Activated T-helper 2 cell treated with anti-CD3 and anti-CD28 coated beads, Interferon-gamma antibody, Interleukin-2, Interleukin-4, amounts not matched to agents 10 μg/mL and 5 μg/mL and 100 μg/mL, durations not matched to agents 14 hours and 24 hours and 36 hours (primary cell): ENCODE measurements at regions not wholly inside any gene's neighbourhood (a gene's known extent, or its start where the extent isn't known, plus 50 kb on each side); places are given as distances from the start of the nearest gene placed in this dataset.

Experiments used
- DNase-seq: peaks from one replicate; pipeline ENCODE4 v3.0.0; 2021; ENCODE audit warnings: low spot score
- H3K27ac Mint-ChIP-seq: one replicate; pipeline ENCODE4 v1.8.0; 2021; ENCODE audit warnings: mixed read lengths
- H3K27me3 Mint-ChIP-seq: one replicate; pipeline ENCODE4 v1.8.0; 2021; ENCODE audit warnings: low read depth, mixed read lengths
- H3K36me3 Mint-ChIP-seq: one replicate; pipeline ENCODE4 v1.8.0; 2021; ENCODE audit warnings: low read depth, mixed read lengths
- H3K4me1 Mint-ChIP-seq: one replicate; pipeline ENCODE4 v1.8.0; 2021; ENCODE audit warnings: low read depth, mixed read lengths
- H3K4me3 Mint-ChIP-seq: one replicate; pipeline ENCODE4 v1.8.0; 2021; ENCODE audit warnings: low read depth, mild to moderate bottlenecking, moderate library complexity, mixed read lengths
- H3K9me3 Mint-ChIP-seq: one replicate; pipeline ENCODE4 v1.8.0; 2021; ENCODE audit warnings: mixed read lengths
- intact Hi-C: fragments of 100-400 bp; cut with micrococcal nuclease; formaldehyde crosslinking; loops from one replicate; pipeline ENCODE4 v1.15.1; 2023

- Mint-ChIP-seq H3K9me3 (peaks cover 13% of the 10 kb centered on the region), H3K27ac (no peak overlapping the region), H3K36me3 (no peaks in the 10 kb centered on the region), H3K4me1 (no peaks in the 10 kb centered on the region), H3K27me3 (no peaks in the 10 kb centered on the region), H3K4me3 (no peak overlapping the region)
- no peak for DNase-seq
- intact Hi-C loops, result no loop called here
These were observed 1437.3 kb upstream of the MIR17HG start for GRCh38 chr13:89910166-89910565.

GRCh38 chr13:89916551-89916950 lies 1430.9 kb upstream of the MIR17HG start:
- Mint-ChIP-seq H3K27me3 (no peaks in the 10 kb centered on the region), H3K4me1 (no peaks in the 10 kb centered on the region), H3K4me3 (no peak overlapping the region), H3K27ac (no peak overlapping the region), H3K9me3 (peaks cover 20% of the 10 kb centered on the region), H3K36me3 (no peaks in the 10 kb centered on the region)
- intact Hi-C loops, result no loop called here
- no peak for DNase-seq

- H3K4me1 Mint-ChIP-seq, result no peaks in the 10 kb centered on the region
- H3K27me3 Mint-ChIP-seq, result no peaks in the 10 kb centered on the region
- H3K27ac Mint-ChIP-seq, result no peak overlapping the region
- no peak for DNase-seq
- H3K4me3 Mint-ChIP-seq, result no peak overlapping the region
- H3K9me3 Mint-ChIP-seq, result peaks cover 30% of the 10 kb centered on the region
- intact Hi-C loops, result no loop called here
- H3K36me3 Mint-ChIP-seq, result no peaks in the 10 kb centered on the region
These were observed 1427.0 kb upstream of the MIR17HG start for GRCh38 chr13:89920461-89920860.

DNA sequence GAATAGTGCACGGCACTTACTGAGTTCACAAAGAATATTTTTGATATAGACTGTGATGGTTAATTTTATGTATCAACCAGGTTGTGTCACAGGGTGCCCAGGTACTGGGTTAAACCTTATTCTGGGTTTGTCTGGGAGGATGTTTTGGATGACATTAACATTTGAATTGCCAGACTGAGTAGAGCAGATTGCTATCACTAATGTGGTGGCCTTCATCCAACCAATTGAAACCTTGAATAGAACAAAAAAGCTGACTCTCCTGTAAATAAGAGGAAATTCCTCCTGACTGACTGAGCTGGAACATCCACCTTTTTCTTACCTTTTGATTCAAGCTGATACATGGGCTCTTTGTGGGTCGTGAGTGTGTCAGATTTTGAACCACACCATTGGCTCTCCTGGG lies 1424.4 kb upstream of the MIR17HG start:
- Mint-ChIP-seq H3K9me3 (peaks cover 13% of the 10 kb centered on the region), H3K27me3 (no peaks in the 10 kb centered on the region), H3K4me1 (no peaks in the 10 kb centered on the region), H3K4me3 (no peak overlapping the region), H3K36me3 (no peaks in the 10 kb centered on the region), H3K27ac (no peak overlapping the region)
- no peak for DNase-seq
- intact Hi-C loops, result no loop called here

DNA sequence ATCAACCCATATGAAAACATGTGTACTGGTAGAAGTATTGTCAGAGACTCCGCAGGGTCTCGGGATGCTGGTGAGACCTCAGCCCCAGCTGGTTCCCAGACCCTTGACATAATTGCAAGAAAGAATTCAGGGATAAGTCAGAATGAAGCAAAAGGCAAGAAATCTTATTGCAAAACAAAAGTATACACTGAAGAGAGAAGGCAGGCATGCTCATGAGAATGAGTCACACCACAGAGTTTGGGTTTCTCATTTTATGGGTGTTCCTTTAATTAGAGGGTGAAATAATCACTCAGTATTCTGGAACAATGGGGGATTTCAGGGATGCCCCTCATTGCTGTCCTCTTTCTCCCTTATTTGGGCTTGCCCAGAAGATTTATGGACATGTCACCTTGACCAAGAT lies 1423.8 kb upstream of the MIR17HG start:
- Mint-ChIP-seq H3K4me3 (no peak overlapping the region), H3K27ac (no peak overlapping the region), H3K4me1 (no peaks in the 10 kb centered on the region), H3K27me3 (no peaks in the 10 kb centered on the region), H3K36me3 (no peaks in the 10 kb centered on the region), H3K9me3 (peaks cover 13% of the 10 kb centered on the region)
- intact Hi-C loops, result no loop called here
- DNase-seq, result no peak

DNA sequence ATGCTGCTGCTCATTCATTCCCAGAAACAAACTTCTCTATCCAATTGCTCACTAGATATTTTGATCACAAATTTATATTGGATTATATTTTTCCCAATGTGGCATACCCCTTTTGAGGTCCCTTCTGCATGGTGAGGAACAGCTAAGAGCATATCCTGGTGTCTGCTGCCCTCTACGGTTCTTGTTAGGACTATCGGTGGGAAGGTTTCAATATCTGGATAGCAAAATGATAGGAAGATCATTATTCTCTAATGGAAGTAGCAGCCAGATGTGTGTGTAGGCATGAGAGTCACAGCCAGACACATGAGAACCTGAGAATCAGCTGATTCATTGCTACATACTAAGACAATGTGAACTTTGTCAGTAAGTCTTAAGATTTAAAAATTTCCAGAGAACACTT lies 1422.4 kb upstream of the MIR17HG start:
- Mint-ChIP-seq H3K4me1 (no peaks in the 10 kb centered on the region), H3K36me3 (no peaks in the 10 kb centered on the region), H3K4me3 (no peak overlapping the region), H3K27ac (no peak overlapping the region), H3K9me3 (peaks cover 15% of the 10 kb centered on the region), H3K27me3 (no peaks in the 10 kb centered on the region)
- DNase-seq, result no peak
- intact Hi-C loops, result no loop called here

- intact Hi-C loops, result no loop called here
- H3K4me1 Mint-ChIP-seq, result no peaks in the 10 kb centered on the region
- H3K36me3 Mint-ChIP-seq, result no peaks in the 10 kb centered on the region
- H3K9me3 Mint-ChIP-seq, result peaks cover 21% of the 10 kb centered on the region
- no peak for DNase-seq
- H3K4me3 Mint-ChIP-seq, result no peak overlapping the region
- no peaks in the 10 kb centered on the region for H3K27me3 Mint-ChIP-seq
- no peak overlapping the region for H3K27ac Mint-ChIP-seq
These were observed 1416.6 kb upstream of the MIR17HG start for GRCh38 chr13:89930861-89931260.

GRCh38 chr13:89932902-89933301 lies 1414.6 kb upstream of the MIR17HG start:
- H3K4me3 Mint-ChIP-seq, result no peak overlapping the region
- H3K27ac Mint-ChIP-seq, result no peak overlapping the region

DNA sequence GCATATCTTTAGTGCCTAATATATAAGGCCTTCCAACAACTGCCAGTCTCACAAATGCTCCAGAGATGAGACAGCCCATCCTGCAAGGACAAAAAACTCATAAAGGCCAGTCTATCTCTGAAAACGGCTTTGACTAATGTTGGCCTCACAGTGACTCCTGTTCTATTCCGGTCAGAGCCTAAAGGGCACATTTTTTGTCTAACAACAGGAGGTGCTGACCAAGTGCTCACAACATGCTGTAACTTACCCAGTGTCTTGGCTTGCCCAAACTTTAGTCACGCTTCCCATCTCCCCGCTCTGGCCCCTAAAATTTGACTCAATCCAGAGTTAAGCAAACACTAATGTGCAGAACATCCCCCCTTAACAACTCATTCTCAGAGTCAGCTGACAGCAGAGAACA lies 1411.2 kb upstream of the MIR17HG start:
- Mint-ChIP-seq H3K9me3 (peaks cover 42% of the 10 kb centered on the region), H3K4me1 (no peaks in the 10 kb centered on the region), H3K27me3 (no peaks in the 10 kb centered on the region), H3K36me3 (no peaks in the 10 kb centered on the region), H3K27ac (no peak overlapping the region), H3K4me3 (no peak overlapping the region)
- no peak for DNase-seq
- intact Hi-C loops, result no loop called here

More at GRCh38 chr13:89932902-89933301, 1414.6 kb upstream of the MIR17HG start:
- Mint-ChIP-seq H3K4me1 (no peaks in the 10 kb centered on the region), H3K27me3 (no peaks in the 10 kb centered on the region), H3K9me3 (peaks cover 29% of the 10 kb centered on the region), H3K36me3 (no peaks in the 10 kb centered on the region)
- DNase-seq, result no peak
- intact Hi-C loops, result no loop called here

GRCh38 chr13:89937420-89937819 lies 1410.1 kb upstream of the MIR17HG start:
- no peaks in the 10 kb centered on the region for H3K36me3 Mint-ChIP-seq
- H3K27ac Mint-ChIP-seq, result no peak overlapping the region
- DNase-seq, result no peak
- H3K4me1 Mint-ChIP-seq, result no peaks in the 10 kb centered on the region
- no peaks in the 10 kb centered on the region for H3K27me3 Mint-ChIP-seq
- no peak overlapping the region for H3K4me3 Mint-ChIP-seq
- peaks cover 42% of the 10 kb centered on the region for H3K9me3 Mint-ChIP-seq
- intact Hi-C loops, result no loop called here

DNA sequence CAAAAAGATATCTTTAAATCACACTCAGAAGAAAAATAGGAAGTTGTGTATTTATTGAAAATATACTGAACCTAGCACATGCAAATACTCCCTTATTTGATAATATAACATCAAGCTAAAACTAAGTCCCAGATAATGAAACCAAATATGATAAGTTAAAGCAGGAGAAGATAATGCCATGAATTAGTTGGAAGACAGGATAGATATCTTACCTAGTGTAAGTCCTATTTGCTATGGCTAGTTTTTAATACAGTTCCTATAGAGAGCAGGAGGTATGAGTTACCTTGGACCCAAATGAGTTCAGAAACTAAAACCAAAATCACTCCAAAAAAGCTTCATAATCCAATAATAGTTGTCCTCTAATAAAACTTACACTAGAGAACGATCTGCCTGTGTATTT lies 1407.1 kb upstream of the MIR17HG start:
- Mint-ChIP-seq H3K27me3 (no peaks in the 10 kb centered on the region), H3K36me3 (no peaks in the 10 kb centered on the region), H3K27ac (no peak overlapping the region), H3K4me3 (no peak overlapping the region), H3K9me3 (peaks cover 31% of the 10 kb centered on the region), H3K4me1 (no peaks in the 10 kb centered on the region)
- intact Hi-C loops, result no loop called here
- DNase-seq, result no peak

DNA sequence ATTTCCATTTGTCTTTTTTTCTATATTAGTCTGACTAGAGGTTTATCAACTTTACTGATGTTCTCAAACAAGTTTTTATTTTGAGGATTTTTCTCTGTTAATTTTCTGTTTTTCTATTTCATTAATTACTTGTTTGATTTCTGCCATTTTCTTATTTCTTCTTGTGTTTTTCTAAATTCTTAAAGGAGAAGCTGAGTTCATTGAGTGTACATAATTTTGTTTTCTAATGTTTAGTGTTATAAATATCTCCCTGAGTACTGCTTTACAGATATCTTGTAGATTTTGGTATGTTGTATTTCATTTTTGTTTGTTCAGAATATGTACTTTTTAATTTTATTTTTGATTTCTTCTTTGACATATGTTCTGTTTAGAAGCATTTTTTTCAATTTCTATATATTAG lies 1404.3 kb upstream of the MIR17HG start:
- Mint-ChIP-seq H3K27ac (no peak overlapping the region), H3K4me1 (no peaks in the 10 kb centered on the region), H3K9me3 (peaks cover 33% of the 10 kb centered on the region), H3K27me3 (no peaks in the 10 kb centered on the region), H3K4me3 (no peak overlapping the region), H3K36me3 (no peaks in the 10 kb centered on the region)
- intact Hi-C loops, result no loop called here
- DNase-seq, result no peak

GRCh38 chr13:89950225-89950624 lies 1397.3 kb upstream of the MIR17HG start:
- DNase-seq, result no peak
- Mint-ChIP-seq H3K4me3 (no peak overlapping the region), H3K27ac (no peak overlapping the region), H3K27me3 (no peaks in the 10 kb centered on the region), H3K36me3 (no peaks in the 10 kb centered on the region), H3K4me1 (no peaks in the 10 kb centered on the region), H3K9me3 (peaks cover 21% of the 10 kb centered on the region)
- intact Hi-C loops, result no loop called here

- no peak overlapping the region for H3K27ac Mint-ChIP-seq
- no peaks in the 10 kb centered on the region for H3K36me3 Mint-ChIP-seq
- no peak overlapping the region for H3K4me3 Mint-ChIP-seq
- DNase-seq, result no peak
- H3K9me3 Mint-ChIP-seq, result peaks cover 18% of the 10 kb centered on the region
- no peaks in the 10 kb centered on the region for H3K4me1 Mint-ChIP-seq
- intact Hi-C loops, result no loop called here
- no peaks in the 10 kb centered on the region for H3K27me3 Mint-ChIP-seq
These were observed 1396.1 kb upstream of the MIR17HG start for GRCh38 chr13:89951341-89951740.
